SK-N-SH treated with all-trans-retinoic acid at 6 μM for 48 hours (cell line): ENCODE measurements at regions not wholly inside any gene's neighbourhood (a gene's known extent, or its start where the extent isn't known, plus 50 kb on each side); places are given as distances from the start of the nearest gene placed in this dataset.

Source experiments
- ARNTL ChIP-seq: fragments of 450-650 bp; formaldehyde crosslinking; IDR thresholded peaks from 2 replicates; pipeline ENCODE4 v1.5.0; 2020; ENCODE audit warnings: low read depth, mild to moderate bottlenecking, moderate library complexity, borderline replicate concordance
- ISL1 ChIP-seq: fragments of 250-450 bp; sonication (Bioruptor Pico); IDR thresholded peaks from 2 replicates; pipeline ENCODE4 v2.1.2; 2022; ENCODE audit warnings: mild to moderate bottlenecking, moderate library complexity
- POU6F1 ChIP-seq: fragments of 250-450 bp; sonication (Bioruptor Pico); IDR thresholded peaks from 2 replicates; pipeline ENCODE4 v1.8.0; 2021; ENCODE audit warnings: low read depth, mild to moderate bottlenecking, moderate library complexity, borderline replicate concordance
- PPARA ChIP-seq: fragments of 250-450 bp; sonication (Bioruptor Pico); IDR thresholded peaks from 2 replicates; pipeline ENCODE4 v1.5.0; 2020; ENCODE audit warnings: mild to moderate bottlenecking, borderline replicate concordance
- TCF4 ChIP-seq: fragments of 250-450 bp; sonication (Bioruptor Pico); IDR thresholded peaks from 2 replicates; pipeline ENCODE4 v1.8.0; 2021; ENCODE audit warnings: mild to moderate bottlenecking, moderate library complexity, borderline replicate concordance
- ZFP30 ChIP-seq: fragments of 450-650 bp; formaldehyde crosslinking; IDR thresholded peaks from 2 replicates; pipeline ENCODE4 v1.5.0; 2022; ENCODE audit warnings: mild to moderate bottlenecking, moderate library complexity

- no peak for TF ChIP-seq TCF4 (CRISPR knock-in tag)
- TF ChIP-seq ISL1 (CRISPR knock-in tag), result no peak
- no peak for TF ChIP-seq ARNTL (CRISPR knock-in tag)
- TF ChIP-seq PPARA (CRISPR knock-in tag), result no peak
- TF ChIP-seq ZFP30, result no peak
- no peak for TF ChIP-seq POU6F1
Measured at GRCh38 chr6:66568271-66568670, 861.2 kb upstream of the EYS start.
